ENCODE measurements at regions not wholly inside any gene's neighbourhood (a gene's known extent, or its start where the extent isn't known, plus 50 kb on each side); places are given as distances from the start of the nearest gene placed in this dataset.

GRCh38 chr1:42055061-42055460 lies 98.1 kb upstream of the GUCA2B start:
- H3K79me1 ChIP-seq (ENCODE audit: insufficient read depth, low read depth, low read length, poor library complexity, severe bottlenecking) = no peaks in the 10 kb centered on the region

More at GRCh38 chr1:42055061-42055460, 98.1 kb upstream of the GUCA2B start:
- no peak overlapping the region for H3K9ac ChIP-seq (ENCODE audit: extremely low read depth, insufficient read length, low read length)
- no peak overlapping the region for H3K23ac ChIP-seq (ENCODE audit: insufficient read length, low read depth, low read length)
- H3K56ac ChIP-seq (ENCODE audit: insufficient read length, low read depth, low read length) = no peak overlapping the region
- no peak overlapping the region for H2BK12ac ChIP-seq (ENCODE audit: insufficient read length, low read depth, low read length)
- H3K18ac ChIP-seq (ENCODE audit: insufficient read length, low read depth, low read length) = no peak overlapping the region
- no CpG with 5 or more reads among the region's 1 CpG for WGBS (ENCODE audit: extremely low coverage, insufficient read length, low lambda C conversion rate)
- H2AK5ac ChIP-seq (ENCODE audit: insufficient read length, low read length) = no peak overlapping the region
- Mint-ChIP-seq H3K36me3 (ENCODE audit: insufficient read depth in 1 of 3, low read depth in 3 of 3) (peaks cover 11 to 21% (median 13%) of the 10 kb centered on the region in 3 experiments), H3K4me3 (no peak overlapping the region), H3K9me3 (peaks cover 17 to 21% of the 10 kb centered on the region in 2 experiments), H3K4me1 (no peaks in the 10 kb centered on the region), H3K27me3 (ENCODE audit: low read depth) (peaks cover 2% of the 10 kb centered on the region; the same call in 1 of the 2 replicates), H3K27ac (no peak overlapping the region)
- TF ChIP-seq CTCF (conservative IDR thresholded peaks at IDR 0.05) = no peak
- no peak overlapping the region for H3K14ac ChIP-seq (ENCODE audit: insufficient read depth, low read length)
- H2BK120ac ChIP-seq (ENCODE audit: low read depth, low read length, poor library complexity, severe bottlenecking) = no peak overlapping the region
- H4K20me1 ChIP-seq (ENCODE audit: control insufficient read depth, insufficient read depth, insufficient read length) = no peaks in the 10 kb centered on the region
- no peaks in the 10 kb centered on the region for H3K9me3 ChIP-seq (ENCODE audit: control insufficient read depth, low read depth, low read length)
- no peak overlapping the region for H3T11ph ChIP-seq (ENCODE audit: low read length)
- no peak overlapping the region for H4K8ac ChIP-seq (replicated peaks; ENCODE audit: insufficient read length, low read depth, low read length)
- H2BK5ac ChIP-seq (ENCODE audit: insufficient read length, low read length) = no peak overlapping the region
- no peak overlapping the region for H4K91ac ChIP-seq (ENCODE audit: insufficient read length, low read depth, low read length)
- H4K5ac ChIP-seq (ENCODE audit: insufficient read length, low read depth, low read length) = no peak overlapping the region
- H2BK20ac ChIP-seq (ENCODE audit: low read depth, low read length, poor library complexity, severe bottlenecking) = no peak overlapping the region
- H3K27me3 ChIP-seq (ENCODE audit: insufficient read depth, low read length) = no peaks in the 10 kb centered on the region
- H3K4ac ChIP-seq (ENCODE audit: low read depth, low read length) = no peak overlapping the region
- H3K27ac ChIP-seq (ENCODE audit: insufficient read length, low read depth, low read length) = no peak overlapping the region
- no peak overlapping the region for H2BK15ac ChIP-seq (ENCODE audit: low read depth, low read length)
- no peaks in the 10 kb centered on the region for H3K4me1 ChIP-seq (ENCODE audit: insufficient read depth, low read length)
- no peak for DNase-seq
- H3K79me2 ChIP-seq (ENCODE audit: insufficient read depth, low read length) = no peaks in the 10 kb centered on the region; the same call in 1 of the 2 replicates
- H3K23me2 ChIP-seq (ENCODE audit: insufficient read length, low read depth, low read length, poor library complexity, severe bottlenecking) = no peaks in the 10 kb centered on the region
- H3K4me2 ChIP-seq (ENCODE audit: insufficient read depth, insufficient read length, low read length) = no peak overlapping the region
- no peak overlapping the region for H2AFZ ChIP-seq (ENCODE audit: low read length)

Data from H9 (cell line).